ENCODE measurements at regions not wholly inside any gene's neighbourhood (a gene's known extent, or its start where the extent isn't known, plus 50 kb on each side); places are given as distances from the start of the nearest gene placed in this dataset.

- no peaks in the 10 kb centered on the region for H3K79me1 ChIP-seq (ENCODE audit: low read depth, low read length)
- H4K91ac ChIP-seq (replicated peaks; ENCODE audit: insufficient read length, low read length), result no peak overlapping the region
- H4K8ac ChIP-seq (ENCODE audit: extremely low read depth, insufficient read depth, low read length), result no peak overlapping the region
- H3K4me3 ChIP-seq (ENCODE audit: extremely low read depth in 1 of 4, insufficient read depth in 2 of 4, low read depth in 3 of 4, low read length in 4 of 4), result no peak overlapping the region
- DNase-seq (ENCODE audit: low read depth in 1 of 2, low spot score in 2 of 2), result no peak
- H3K27me3 ChIP-seq (replicated peaks in 1 of 4; ENCODE audit: control insufficient read depth in 3 of 4, extremely low read depth in 1 of 4, insufficient read depth in 3 of 4, low read length in 3 of 4), result no peaks in the 10 kb centered on the region
- H3K23me2 ChIP-seq (ENCODE audit: low read depth, low read length), result no peaks in the 10 kb centered on the region; the same call in 1 of the 2 replicates
- no peak overlapping the region for H2AK5ac ChIP-seq (ENCODE audit: low read depth, low read length)
- H3K9me3 ChIP-seq (ENCODE audit: insufficient read depth in 2 of 2, low read depth in 1 of 2, low read length in 1 of 2), result no peaks in the 10 kb centered on the region
- H2BK120ac ChIP-seq (replicated peaks; ENCODE audit: low read depth, low read length), result peak overlapping the region; percentile 64
- H4K5ac ChIP-seq (ENCODE audit: insufficient read length, low read depth, low read length), result no peak overlapping the region
- no peaks in the 10 kb centered on the region for H3K4me1 ChIP-seq (replicated peaks in 1 of 4; ENCODE audit: control insufficient read depth in 3 of 4, insufficient read depth in 4 of 4, low read length in 3 of 4)
- no peak overlapping the region for H2BK12ac ChIP-seq (ENCODE audit: low read depth, low read length)
- no peak overlapping the region for H3K4me2 ChIP-seq (ENCODE audit: insufficient read depth in 1 of 2, low read depth in 2 of 2, low read length in 2 of 2)
- H3K79me2 ChIP-seq (ENCODE audit: control insufficient read depth in 1 of 2, insufficient read depth in 2 of 2, low read length in 2 of 2), result no peaks in the 10 kb centered on the region
- no peak overlapping the region for H2BK5ac ChIP-seq (ENCODE audit: low read depth, low read length)
- H3K56ac ChIP-seq (replicated peaks; ENCODE audit: insufficient read length, low read depth, low read length), result no peak overlapping the region
- ChIA-PET CTCF (ENCODE audit: partially characterized antibody) (interaction anchor here (1.1 to 2.0 kb wide), 2 partner anchors 17 to 331 kb away, joined by 3 to 8 read pairs; no protein-coding TSS in a partner anchor), POLR2A (ENCODE audit: partially characterized antibody) (no interaction called here)
- H3K18ac ChIP-seq (ENCODE audit: extremely low read depth, low read length), result no peak overlapping the region
- no peak overlapping the region for H2AFZ ChIP-seq (ENCODE audit: low read length)
- H2BK15ac ChIP-seq (ENCODE audit: low read length), result no peak overlapping the region
- H3K9ac ChIP-seq (replicated peaks in 1 of 4; ENCODE audit: extremely low read depth in 1 of 4, low read depth in 3 of 4, low read length in 3 of 4), result no peak overlapping the region; a peak in 1 of 7 replicates
- FAIRE-seq, result no peak
- H3K36me3 ChIP-seq (ENCODE audit: control insufficient read depth in 2 of 4, insufficient read depth in 4 of 4, low read length in 3 of 4), result no peaks in the 10 kb centered on the region
- no peak overlapping the region for H3K14ac ChIP-seq (ENCODE audit: insufficient read length)
- no peak overlapping the region for H3K4ac ChIP-seq (replicated peaks; ENCODE audit: insufficient read length, low read depth, low read length)
- H3K27ac ChIP-seq (ENCODE audit: low read depth, low read length), result no peak overlapping the region
- no peak overlapping the region for H3K23ac ChIP-seq (ENCODE audit: insufficient read length)
- 67% methylated on average over 4 of the region's 4 CpGs; no CpG with 5 or more reads in 1 of the 2 experiments for WGBS, 2 experiments (ENCODE audit: extremely low coverage in 1 of 2, insufficient coverage in 1 of 2, insufficient read length in 1 of 2, insufficient replicate concordance in 2 of 2, low coverage in 1 of 2, low lambda C conversion rate in 2 of 2, missing lambda C conversion rate in 1 of 2)
- H2BK20ac ChIP-seq (ENCODE audit: low read length), result no peak overlapping the region
- H4K20me1 ChIP-seq (replicated peaks in 1 of 2; ENCODE audit: control insufficient read depth in 1 of 2, insufficient read depth in 2 of 2, low read length in 2 of 2), result no peaks in the 10 kb centered on the region
- TF ChIP-seq JUND (IDR thresholded peaks at IDR 0.05; ENCODE audit: low read length) (no peak), MAX (IDR thresholded peaks at IDR 0.05) (no peak), RNF2 (IDR thresholded peaks at IDR 0.05; ENCODE audit: borderline replicate concordance, low read depth, low read length, missing control alignments, poor library complexity, severe bottlenecking) (no peak), RAD21 (IDR thresholded peaks at IDR 0.05 in 1 of 2, conservative IDR thresholded peaks at IDR 0.05 in 1 of 2; ENCODE audit: low read depth in 2 of 2, low read length in 2 of 2) (no peak), ATF2 (IDR thresholded peaks at IDR 0.05; ENCODE audit: low read length) (no peak), MAFK (IDR thresholded peaks at IDR 0.05; ENCODE audit: low read depth, low read length) (no peak), PHF8 (conservative IDR thresholded peaks at IDR 0.05; ENCODE audit: low read depth, low read length) (no peak), SIN3A (conservative IDR thresholded peaks at IDR 0.05 in 1 of 2, IDR thresholded peaks at IDR 0.05 in 1 of 2; ENCODE audit: low read depth in 1 of 2, low read length in 2 of 2) (no peak), SIRT6 (IDR thresholded peaks at IDR 0.05; ENCODE audit: low read length) (no peak), KDM4A (IDR thresholded peaks at IDR 0.05; ENCODE audit: low read depth, low read length, severe bottlenecking) (no peak), BACH1 (IDR thresholded peaks at IDR 0.05; ENCODE audit: low read length) (no peak), RXRA (IDR thresholded peaks at IDR 0.05; ENCODE audit: insufficient read depth, low read depth, low read length) (no peak)
Observed at GRCh38 chr9:111743275-111743674, 51.5 kb downstream of the SHOC1 start.
